Breast epithelium (tissue), 3 donors: ENCODE measurements at regions not wholly inside any gene's neighbourhood (a gene's known extent, or its start where the extent isn't known, plus 50 kb on each side); places are given as distances from the start of the nearest gene placed in this dataset.

ENCODE experiments used
- CTCF ChIP-seq, 3 donors: fragments of 450-650 bp; IDR thresholded peaks; one replicate each; pipeline ENCODE4 v1.5.1; 2016 to 2017; ENCODE audit warnings: antibody characterized with exemption in 3 of 3, mild to moderate bottlenecking in 3 of 3, moderate library complexity in 3 of 3
- POLR2A ChIP-seq: fragments of 450-650 bp; IDR thresholded peaks from one replicate; pipeline ENCODE4 v1.6.1; 2016; ENCODE audit warnings: antibody characterized with exemption, mild to moderate bottlenecking, moderate library complexity
- POLR2AphosphoS5 ChIP-seq, 3 donors: sonication (generic); formaldehyde crosslinking; IDR thresholded peaks; one replicate each; pipeline ENCODE4 v1.6.1; 2017; ENCODE audit warnings: antibody characterized with exemption in 3 of 3

DNA sequence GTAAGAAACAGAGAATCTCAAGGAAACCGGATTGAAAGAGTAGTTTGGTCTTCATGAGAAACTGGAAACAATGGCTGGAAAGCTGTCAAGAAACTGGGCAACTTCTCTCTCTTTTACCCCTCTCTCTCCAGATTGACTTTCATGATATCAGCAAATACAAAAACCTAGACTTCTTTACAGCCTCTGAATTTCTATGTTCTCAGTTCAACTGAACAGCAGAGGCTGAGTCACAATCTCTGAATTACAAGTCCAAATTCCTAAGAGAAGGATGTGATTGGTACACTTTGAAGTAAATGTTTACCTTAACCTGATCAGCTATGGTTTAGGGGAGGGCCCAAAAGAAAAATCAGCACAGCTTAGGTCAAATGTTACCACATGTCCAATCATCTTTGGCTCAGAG is 974.9 kb downstream of the RPA4 start:
- TF ChIP-seq POLR2A = no peak
- TF ChIP-seq CTCF (IDR thresholded peaks at IDR 0.05) = no peak
- TF ChIP-seq POLR2AphosphoS5 (IDR thresholded peaks at IDR 0.05) = no peak
